ENCODE measurements at regions not wholly inside any gene's neighbourhood (a gene's known extent, or its start where the extent isn't known, plus 50 kb on each side); places are given as distances from the start of the nearest gene placed in this dataset.

DNA sequence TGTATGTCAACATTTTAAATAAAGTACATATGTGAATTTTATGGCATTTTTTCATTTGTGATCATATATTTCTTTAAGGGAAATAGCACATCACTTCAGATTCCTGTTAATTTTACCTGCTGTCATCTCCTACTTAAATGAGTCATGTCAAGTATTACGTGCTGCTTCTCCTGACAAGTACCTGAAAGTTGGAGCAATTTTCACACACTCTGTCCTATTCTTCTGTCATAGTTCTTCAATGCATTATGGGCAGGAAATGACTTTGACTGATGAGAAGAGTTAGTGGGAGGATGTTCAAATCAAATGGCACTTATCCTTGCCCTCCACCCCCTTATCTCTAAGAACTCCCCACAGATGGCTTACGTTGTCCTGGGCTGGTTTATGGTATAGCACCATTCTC, 64.2 kb upstream of the SYTL5 start:
- TF ChIP-seq, protein P1, sequence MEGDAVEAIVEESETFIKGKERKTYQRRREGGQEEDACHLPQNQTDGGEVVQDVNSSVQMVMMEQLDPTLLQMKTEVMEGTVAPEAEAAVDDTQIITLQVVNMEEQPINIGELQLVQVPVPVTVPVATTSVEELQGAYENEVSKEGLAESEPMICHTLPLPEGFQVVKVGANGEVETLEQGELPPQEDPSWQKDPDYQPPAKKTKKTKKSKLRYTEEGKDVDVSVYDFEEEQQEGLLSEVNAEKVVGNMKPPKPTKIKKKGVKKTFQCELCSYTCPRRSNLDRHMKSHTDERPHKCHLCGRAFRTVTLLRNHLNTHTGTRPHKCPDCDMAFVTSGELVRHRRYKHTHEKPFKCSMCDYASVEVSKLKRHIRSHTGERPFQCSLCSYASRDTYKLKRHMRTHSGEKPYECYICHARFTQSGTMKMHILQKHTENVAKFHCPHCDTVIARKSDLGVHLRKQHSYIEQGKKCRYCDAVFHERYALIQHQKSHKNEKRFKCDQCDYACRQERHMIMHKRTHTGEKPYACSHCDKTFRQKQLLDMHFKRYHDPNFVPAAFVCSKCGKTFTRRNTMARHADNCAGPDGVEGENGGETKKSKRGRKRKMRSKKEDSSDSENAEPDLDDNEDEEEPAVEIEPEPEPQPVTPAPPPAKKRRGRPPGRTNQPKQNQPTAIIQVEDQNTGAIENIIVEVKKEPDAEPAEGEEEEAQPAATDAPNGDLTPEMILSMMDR (IDR thresholded peaks at IDR 0.05; ENCODE audit: insufficient read depth, low read depth, low read length) = no peak
- no peak for TF ChIP-seq EZH2 (IDR thresholded peaks at IDR 0.05; ENCODE audit: insufficient read depth, low read length)

All from astrocyte (in vitro differentiated cells and primary cell).